Muscle of leg (tissue), 3 donors: ENCODE measurements at regions not wholly inside any gene's neighbourhood (a gene's known extent, or its start where the extent isn't known, plus 50 kb on each side); places are given as distances from the start of the nearest gene placed in this dataset.

Experiments used
- DNase-seq: peaks from one replicate; pipeline ENCODE4 v3.0.0; 2013
- H3K27ac ChIP-seq: one replicate; pipeline ENCODE4 v1.5.1; 2013; ENCODE audit warnings: mild to moderate bottlenecking, low read length, control low read depth
- H3K27me3 ChIP-seq: one replicate; pipeline ENCODE4 v1.6.1; 2013; ENCODE audit warnings: low read length; ENCODE audit not compliant: control insufficient read depth, insufficient read depth
- H3K36me3 ChIP-seq: one replicate; pipeline ENCODE4 v1.6.1; 2013; ENCODE audit warnings: low read length; ENCODE audit not compliant: control insufficient read depth, insufficient read depth
- H3K4me1 ChIP-seq: one replicate; pipeline ENCODE4 v1.6.1; 2013; ENCODE audit warnings: low read length; ENCODE audit not compliant: control insufficient read depth, insufficient read depth
- H3K4me3 ChIP-seq: one replicate; pipeline ENCODE4 v1.5.1; 2013; ENCODE audit warnings: low read length, control low read depth
- H3K9me3 ChIP-seq: replicated peaks from 2 replicates; pipeline ENCODE4 v1.6.1; 2013; ENCODE audit warnings: low read depth, low read length; ENCODE audit not compliant: control insufficient read depth
- WGBS: methylation state at CpG from one replicate; pipeline ENCODE4 v1.1.5; 2013; ENCODE audit warnings: missing lambda C conversion rate; ENCODE audit not compliant: insufficient coverage; 5-methylcytosine and 5-hydroxymethylcytosine counted together

- Histone ChIP-seq H3K27ac (no peak overlapping the region), H3K27me3 (no peaks in the 10 kb centered on the region), H3K4me1 (no peaks in the 10 kb centered on the region), H3K36me3 (no peaks in the 10 kb centered on the region), H3K4me3 (no peak overlapping the region), H3K9me3 (no peaks in the 10 kb centered on the region)
- DNase-seq: no peak
Observed at GRCh38 chr4:54505362-54505761, 152.4 kb upstream of the KIT start.

- DNase-seq: no peak
- Histone ChIP-seq H3K36me3 (no peaks in the 10 kb centered on the region), H3K4me3 (no peak overlapping the region), H3K9me3 (no peaks in the 10 kb centered on the region), H3K4me1 (no peaks in the 10 kb centered on the region), H3K27me3 (no peaks in the 10 kb centered on the region), H3K27ac (no peak overlapping the region)
- WGBS: no CpG with 5 or more reads among the region's 7 CpGs
Observed at GRCh38 chr4:54505996-54506395, 151.8 kb upstream of the KIT start.

- Histone ChIP-seq H3K9me3 (no peaks in the 10 kb centered on the region), H3K36me3 (no peaks in the 10 kb centered on the region), H3K27ac (no peak overlapping the region), H3K4me3 (no peak overlapping the region), H3K27me3 (no peaks in the 10 kb centered on the region), H3K4me1 (peaks cover 3% of the 10 kb centered on the region)
- DNase-seq: no peak
- WGBS: 72% methylated on average over 3 of the region's 6 CpGs
Observed at GRCh38 chr4:54509057-54509456, 148.7 kb upstream of the KIT start.

- WGBS: 24% methylated on average over 5 of the region's 6 CpGs
- peaks cover 5% of the 10 kb centered on the region for H3K4me1 ChIP-seq
- no peaks in the 10 kb centered on the region for H3K27me3 ChIP-seq
- H3K36me3 ChIP-seq: no peaks in the 10 kb centered on the region
- H3K4me3 ChIP-seq: no peak overlapping the region
- peak; percentile 66 for DNase-seq
- no peaks in the 10 kb centered on the region for H3K9me3 ChIP-seq
- H3K27ac ChIP-seq: no peak overlapping the region
Observed at GRCh38 chr4:54513204-54513603, 144.6 kb upstream of the KIT start.

- no peak overlapping the region for H3K4me3 ChIP-seq
- H3K36me3 ChIP-seq: no peaks in the 10 kb centered on the region
- peaks cover 5% of the 10 kb centered on the region for H3K4me1 ChIP-seq
- no peaks in the 10 kb centered on the region for H3K27me3 ChIP-seq
- no peaks in the 10 kb centered on the region for H3K9me3 ChIP-seq
- peak; percentile 4 for DNase-seq
- H3K27ac ChIP-seq: no peak overlapping the region
Observed at GRCh38 chr4:54513741-54514140, 144.0 kb upstream of the KIT start.

- WGBS: 29% methylated on average over 1 of the region's 4 CpGs
- Histone ChIP-seq H3K4me3 (no peak overlapping the region), H3K9me3 (no peaks in the 10 kb centered on the region), H3K4me1 (peaks cover 5% of the 10 kb centered on the region), H3K36me3 (no peaks in the 10 kb centered on the region), H3K27me3 (no peaks in the 10 kb centered on the region), H3K27ac (no peak overlapping the region)
- DNase-seq: peak; percentile 22
Observed at GRCh38 chr4:54516556-54517215, 141.1 kb upstream of the KIT start.

- DNase-seq: no peak
- WGBS: 100% methylated on average over 1 of the region's 3 CpGs
Observed at GRCh38 chr4:54517781-54518444, 139.8 kb upstream of the KIT start.

GRCh38 chr4:54525602-54526001 is 132.2 kb upstream of the KIT start:
- no peak for DNase-seq
- WGBS: no CpG with 5 or more reads among the region's 3 CpGs
- H3K9me3 ChIP-seq: no peaks in the 10 kb centered on the region
- no peaks in the 10 kb centered on the region for H3K4me1 ChIP-seq
- no peak overlapping the region for H3K27ac ChIP-seq
- no peaks in the 10 kb centered on the region for H3K27me3 ChIP-seq
- H3K36me3 ChIP-seq: no peaks in the 10 kb centered on the region
- H3K4me3 ChIP-seq: no peak overlapping the region

More at GRCh38 chr4:54517781-54518444, 139.8 kb upstream of the KIT start:
- Histone ChIP-seq H3K9me3 (no peaks in the 10 kb centered on the region), H3K4me3 (no peak overlapping the region), H3K27me3 (no peaks in the 10 kb centered on the region), H3K36me3 (no peaks in the 10 kb centered on the region), H3K4me1 (peaks cover 2% of the 10 kb centered on the region), H3K27ac (no peak overlapping the region)

- Histone ChIP-seq H3K4me3 (no peak overlapping the region), H3K27me3 (no peaks in the 10 kb centered on the region), H3K4me1 (no peaks in the 10 kb centered on the region), H3K27ac (no peak overlapping the region), H3K36me3 (no peaks in the 10 kb centered on the region), H3K9me3 (no peaks in the 10 kb centered on the region)
- DNase-seq: no peak
- no CpG with 5 or more reads among the region's 4 CpGs for WGBS
Observed at GRCh38 chr4:54526560-54526959, 131.2 kb upstream of the KIT start.

- 73% methylated on average over 4 of the region's 6 CpGs for WGBS
- no peak overlapping the region for H3K4me3 ChIP-seq
- H3K27ac ChIP-seq: no peak overlapping the region
- no peaks in the 10 kb centered on the region for H3K36me3 ChIP-seq
- H3K9me3 ChIP-seq: no peaks in the 10 kb centered on the region
- no peaks in the 10 kb centered on the region for H3K4me1 ChIP-seq
- no peak for DNase-seq
- H3K27me3 ChIP-seq: no peaks in the 10 kb centered on the region
Observed at GRCh38 chr4:54527532-54527931, 130.2 kb upstream of the KIT start.
